Panc1 (cell line): ENCODE measurements at regions not wholly inside any gene's neighbourhood (a gene's known extent, or its start where the extent isn't known, plus 50 kb on each side); places are given as distances from the start of the nearest gene placed in this dataset.

Source experiments
- ATAC-seq: fragments of 200-7000 bp; cut with Tn5 transposase; 2 replicates; pipeline ENCODE4 v1.9.1; 2020; ENCODE audit warnings: mild to moderate bottlenecking, moderate library complexity
- BruUV-seq: library from RNA; stranded (reverse); fragments of 400-500 nt; replicated peaks from 2 replicates; lab custom pipeline; 2021; lab: Mats Ljungman, UMichigan
- CTCF ChIA-PET: fragments of 300-600 bp; sonication (Branson Sonifier 250); formaldehyde crosslinking; loops from one replicate; lab custom pipeline; 2022; ENCODE audit warnings: antibody characterized with exemption; lab: Charles Lee
- POLR2A ChIA-PET: fragments of 300-600 bp; sonication (Branson Sonifier 250); formaldehyde crosslinking; loops from one replicate; lab custom pipeline; 2022; ENCODE audit warnings: antibody characterized with exemption; lab: Charles Lee
- DNase-seq: peaks from one replicate; pipeline ENCODE4 v3.0.0-alpha.2; 2010; ENCODE audit warnings: low read depth, low spot score
- H3K27ac ChIP-seq: 2 replicates; pipeline ENCODE4 v1.5.1; 2011; ENCODE audit warnings: mild to moderate bottlenecking, low read length, inconsistent platforms
- H3K27me3 ChIP-seq: fragments of 200-500 bp; sonication (Bioruptor generic); 2 replicates; pipeline ENCODE4 v1.6.0; 2014; ENCODE audit warnings: low read length, inconsistent platforms; ENCODE audit not compliant: control insufficient read depth, insufficient read depth
- H3K36me3 ChIP-seq: fragments of 200-500 bp; sonication (Bioruptor generic); 2 replicates; pipeline ENCODE4 v1.5.1; 2014; ENCODE audit warnings: inconsistent platforms, mild to moderate bottlenecking, low read length, moderate library complexity; ENCODE audit not compliant: control insufficient read depth, insufficient read depth
- H3K4me1 ChIP-seq: 2 replicates; pipeline ENCODE4 v1.5.1; 2011; ENCODE audit warnings: inconsistent platforms, mild to moderate bottlenecking, low read length, moderate library complexity; ENCODE audit not compliant: control insufficient read depth, insufficient read depth
- H3K4me3 ChIP-seq, 2 experiments: 2 replicates each; pipeline ENCODE4 v1.5.1; 2011 to 2012; ENCODE audit warnings: low read depth in 2 of 2, low read length in 2 of 2, mild to moderate bottlenecking in 2 of 2, inconsistent platforms in 1 of 2, moderate library complexity in 1 of 2
- H3K9me3 ChIP-seq: fragments of 200-500 bp; sonication (Bioruptor generic); 2 replicates; pipeline ENCODE4 v1.5.1; 2014; ENCODE audit warnings: low read depth, mild to moderate bottlenecking, inconsistent platforms, low read length, moderate library complexity; ENCODE audit not compliant: control insufficient read depth, insufficient read depth
- CTCF ChIP-seq: fragments of 450-650 bp; IDR thresholded peaks from 2 replicates; pipeline ENCODE4 v1.5.1; 2017; ENCODE audit warnings: mild to moderate bottlenecking
- POLR2AphosphoS5 ChIP-seq: IDR thresholded peaks from 2 replicates; pipeline ENCODE4 v1.6.1; 2012; ENCODE audit warnings: mild to moderate bottlenecking, low read depth, low read length, moderate library complexity
- REST ChIP-seq, 2 experiments: IDR thresholded peaks; 2 replicates each; pipeline ENCODE4 v1.6.1; 2011 to 2012; ENCODE audit warnings: low read depth in 2 of 2, control low read depth in 1 of 2, low read length in 1 of 2, mild to moderate bottlenecking in 1 of 2, moderate library complexity in 1 of 2; ENCODE audit not compliant: insufficient read depth in 1 of 2
- SIN3A ChIP-seq: IDR thresholded peaks from 2 replicates; pipeline ENCODE4 v1.6.1; 2012; ENCODE audit warnings: low read depth, mild to moderate bottlenecking, low read length, moderate library complexity, borderline replicate concordance; ENCODE audit not compliant: insufficient read depth
- TCF7L2 ChIP-seq: IDR thresholded peaks from 2 replicates; pipeline ENCODE4 v1.6.1; 2011; ENCODE audit warnings: mild to moderate bottlenecking, low read depth, low read length, inconsistent platforms
- in situ Hi-C: cut with HindIII; loops from 2 replicates; pipeline ENCODE4 v1.10.0; 2016; ENCODE audit warnings: low sequenced_read_pairs, low pct_unique_long_range_greater_than_20kb
- intact Hi-C: fragments of 100-400 bp; cut with micrococcal nuclease; formaldehyde crosslinking; loops from one replicate; pipeline ENCODE4 v1.10.0; 2022; ENCODE audit not compliant: unreplicated experiment

- no peak for ATAC-seq
These were observed 96.3 kb upstream of the DPYD start for GRCh38 chr1:98017184-98017583.

GRCh38 chr1:98008373-98008772 is 87.5 kb upstream of the DPYD start:
- in situ Hi-C loops: no loop called here
- intact Hi-C loops: no loop called here
- Histone ChIP-seq H3K36me3 (no peaks in the 10 kb centered on the region), H3K9me3 (no peaks in the 10 kb centered on the region), H3K27me3 (no peaks in the 10 kb centered on the region), H3K27ac (no peak overlapping the region), H3K4me1 (no peaks in the 10 kb centered on the region), H3K4me3 (no peak overlapping the region)
- POLR2A ChIA-PET: no interaction called here
- DNase-seq: no peak
- ATAC-seq: no peak
- TF ChIP-seq REST (IDR thresholded peaks at IDR 0.05; ENCODE audit: insufficient read depth in 1 of 2, low read depth in 2 of 2, low read length in 1 of 2) (no peak), CTCF (no peak), SIN3A (no peak), POLR2AphosphoS5 (no peak)
- no TSS peak for BruUV-seq
- CTCF ChIA-PET: no interaction called here

More at GRCh38 chr1:98017184-98017583, 96.3 kb upstream of the DPYD start:
- Histone ChIP-seq H3K27ac (no peak overlapping the region), H3K27me3 (no peaks in the 10 kb centered on the region), H3K4me3 (no peak overlapping the region), H3K9me3 (no peaks in the 10 kb centered on the region), H3K36me3 (no peaks in the 10 kb centered on the region), H3K4me1 (no peaks in the 10 kb centered on the region)
- in situ Hi-C loops (no loop called here), intact Hi-C loops (no loop called here)
- POLR2A ChIA-PET: no interaction called here
- no peak for DNase-seq
- BruUV-seq: no TSS peak
- TF ChIP-seq SIN3A: no peak
- TF ChIP-seq REST (IDR thresholded peaks at IDR 0.05; ENCODE audit: insufficient read depth in 1 of 2, low read depth in 2 of 2, low read length in 1 of 2): no peak
- no peak for TF ChIP-seq POLR2AphosphoS5
- no peak for TF ChIP-seq CTCF
- TF ChIP-seq TCF7L2: no peak
- CTCF ChIA-PET: no interaction called here
